Ishikawa (cell line): ENCODE measurements at regions not wholly inside any gene's neighbourhood (a gene's known extent, or its start where the extent isn't known, plus 50 kb on each side); places are given as distances from the start of the nearest gene placed in this dataset.

Experiments
- CEBPB ChIP-seq: IDR thresholded peaks from 2 replicates; pipeline ENCODE4 v1.6.1; 2012
- CREB1 ChIP-seq: IDR thresholded peaks from 2 replicates; pipeline ENCODE4 v1.6.1; 2012; ENCODE audit warnings: low read depth
- EGR1 ChIP-seq: IDR thresholded peaks from 2 replicates; pipeline ENCODE4 v1.6.1; 2012
- EP300 ChIP-seq: IDR thresholded peaks from 2 replicates; pipeline ENCODE4 v1.6.1; 2012; ENCODE audit warnings: borderline replicate concordance
- FOXM1 ChIP-seq: IDR thresholded peaks from 2 replicates; pipeline ENCODE4 v1.6.1; 2012; ENCODE audit warnings: low read depth, borderline replicate concordance
- MAX ChIP-seq: IDR thresholded peaks from 2 replicates; pipeline ENCODE4 v1.6.1; 2012
- NFIC ChIP-seq: IDR thresholded peaks from 2 replicates; pipeline ENCODE4 v1.6.1; 2012
- RAD21 ChIP-seq: IDR thresholded peaks from 2 replicates; pipeline ENCODE4 v1.6.1; 2012; ENCODE audit warnings: low read depth
- REST ChIP-seq: IDR thresholded peaks from 2 replicates; pipeline ENCODE4 v1.6.1; 2012; ENCODE audit warnings: low read depth, mild to moderate bottlenecking
- TAF1 ChIP-seq: IDR thresholded peaks from 2 replicates; pipeline ENCODE4 v1.6.1; 2012; ENCODE audit warnings: low read depth, mild to moderate bottlenecking
- TCF12 ChIP-seq: IDR thresholded peaks from 2 replicates; pipeline ENCODE4 v1.6.1; 2012; ENCODE audit warnings: low read depth
- TEAD4 ChIP-seq: IDR thresholded peaks from 2 replicates; pipeline ENCODE4 v1.6.1; 2012
- USF1 ChIP-seq: IDR thresholded peaks from 2 replicates; pipeline ENCODE4 v1.6.1; 2012
- YY1 ChIP-seq: IDR thresholded peaks from 2 replicates; pipeline ENCODE4 v1.6.1; 2012; ENCODE audit warnings: low read depth

- TF ChIP-seq MAX (no peak), EP300 (no peak), REST (no peak), CEBPB (no peak), YY1 (no peak), RAD21 (no peak), EGR1 (no peak), CREB1 (no peak), NFIC (no peak), TAF1 (no peak), TEAD4 (no peak), TCF12 (no peak), FOXM1 (no peak), USF1 (no peak)
Observed at GRCh38 chr2:17416884-17417391, 101.3 kb downstream of the RAD51AP2 start.
